Stimulated activated CD4-positive, alpha-beta T cell treated with anti-CD3 and anti-CD28 coated beads, Interleukin-1b, Interleukin-23, amount 100 ng/mL, for 48 hours (primary cell): ENCODE measurements at regions not wholly inside any gene's neighbourhood (a gene's known extent, or its start where the extent isn't known, plus 50 kb on each side); places are given as distances from the start of the nearest gene placed in this dataset.
"Not testable (repeated sequence)": the region's sequence is repeated elsewhere in the genome, so short reads cannot be mapped to it uniquely, and the experiment has no call there.

Experiments used
- DNase-seq: peaks from one replicate; pipeline ENCODE4 v3.0.0-alpha.2; 2020

DNA sequence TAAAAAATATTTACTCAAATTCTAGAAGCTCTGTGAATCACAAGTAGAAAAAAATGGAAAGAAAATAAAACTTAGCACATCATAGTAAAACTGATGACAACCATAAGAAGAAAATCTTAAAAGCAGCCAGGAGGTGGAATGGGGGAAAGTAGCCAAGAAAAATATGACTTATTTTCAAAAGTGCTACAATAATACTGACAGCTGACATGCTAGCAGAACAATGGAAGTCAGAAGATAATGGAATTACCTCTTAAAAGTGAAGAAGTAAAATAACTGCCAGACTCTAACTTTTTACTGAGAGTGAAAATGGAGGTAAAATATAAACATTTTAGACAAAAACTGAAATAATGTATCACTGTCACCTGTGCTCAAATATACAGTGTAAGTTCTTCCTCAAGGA is 532.2 kb upstream of the SGCD start:
- no peak for DNase-seq

DNA sequence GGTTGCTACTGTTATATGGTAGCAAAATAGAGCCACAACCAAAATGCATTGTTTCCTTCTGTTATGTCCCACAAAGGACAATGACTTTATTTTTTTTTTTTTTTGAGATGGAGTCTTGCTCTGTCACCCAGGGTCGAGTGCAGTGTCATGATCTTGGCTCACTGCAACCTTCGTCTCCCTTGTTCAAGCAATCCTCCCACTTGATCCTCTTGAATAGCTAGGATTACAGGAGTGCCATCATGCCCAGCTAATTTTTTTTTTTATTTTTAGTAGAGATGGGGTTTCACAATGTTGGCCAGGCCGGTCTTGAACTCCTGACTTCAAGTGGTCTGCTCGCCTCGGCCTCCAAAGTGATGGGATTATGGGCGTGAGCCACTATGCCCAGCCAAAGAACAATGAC is 527.7 kb upstream of the SGCD start:
- DNase-seq, result no peak

DNA sequence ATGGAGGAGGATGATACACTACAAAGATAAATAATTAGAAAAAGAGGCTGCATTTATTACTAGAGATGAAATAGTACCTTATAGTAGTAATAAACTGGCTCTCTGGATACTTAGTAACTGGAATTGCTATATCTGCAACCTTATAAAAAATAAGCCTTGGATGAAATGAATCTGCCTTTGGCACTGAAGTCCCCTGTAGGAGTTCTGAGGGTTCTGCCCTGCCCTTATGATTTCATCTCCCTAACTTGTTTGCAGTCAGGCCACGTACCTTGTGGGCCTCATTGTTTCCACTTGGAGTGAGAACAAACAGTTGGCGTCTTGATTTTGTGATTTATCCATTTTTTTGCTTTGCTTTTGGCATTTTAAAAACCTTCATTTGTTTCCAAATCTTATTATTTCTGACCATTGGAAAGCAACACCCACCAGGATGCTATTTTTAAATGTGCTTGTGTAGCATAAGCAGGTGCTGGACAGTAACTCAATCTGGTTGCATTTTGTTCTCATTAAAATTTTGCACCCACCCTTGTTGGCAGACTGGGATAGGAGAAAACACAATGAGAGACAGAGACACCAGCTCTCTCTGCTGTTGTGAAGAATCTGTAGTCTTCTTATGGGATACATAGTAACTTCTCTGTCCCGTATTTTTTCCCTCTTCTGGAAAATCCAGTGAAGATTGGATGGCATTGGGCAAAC is 518.9 kb upstream of the SGCD start:
- no peak for DNase-seq

- no peak for DNase-seq
Measured at GRCh38 chr5:155815248-155815647, 511.7 kb upstream of the SGCD start.

DNA sequence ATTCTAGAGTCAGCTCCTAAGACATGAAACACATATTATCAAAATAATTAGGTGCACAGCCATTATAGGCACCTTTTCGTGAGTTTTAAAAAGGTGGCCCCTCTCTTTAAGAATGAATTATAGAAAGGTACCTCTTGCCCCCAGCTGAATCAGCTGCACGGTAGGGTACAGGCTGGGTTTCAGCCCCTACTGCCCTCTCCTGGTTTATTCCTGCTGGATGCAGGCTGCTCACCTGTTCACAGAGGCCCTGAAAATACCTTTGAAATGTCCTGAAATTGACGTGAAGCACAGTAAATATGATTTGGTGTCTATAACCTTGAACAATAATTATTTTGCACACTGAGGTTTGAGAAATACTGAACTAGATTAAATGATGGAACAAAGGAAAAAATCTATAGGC is 504.8 kb upstream of the SGCD start:
- DNase-seq, result no peak

- no peak for DNase-seq
Measured at GRCh38 chr5:155826611-155827507, 500.1 kb upstream of the SGCD start.

- DNase-seq, result not testable (repeated sequence)
Measured at GRCh38 chr5:155827508-155827815, 499.5 kb upstream of the SGCD start.

DNA sequence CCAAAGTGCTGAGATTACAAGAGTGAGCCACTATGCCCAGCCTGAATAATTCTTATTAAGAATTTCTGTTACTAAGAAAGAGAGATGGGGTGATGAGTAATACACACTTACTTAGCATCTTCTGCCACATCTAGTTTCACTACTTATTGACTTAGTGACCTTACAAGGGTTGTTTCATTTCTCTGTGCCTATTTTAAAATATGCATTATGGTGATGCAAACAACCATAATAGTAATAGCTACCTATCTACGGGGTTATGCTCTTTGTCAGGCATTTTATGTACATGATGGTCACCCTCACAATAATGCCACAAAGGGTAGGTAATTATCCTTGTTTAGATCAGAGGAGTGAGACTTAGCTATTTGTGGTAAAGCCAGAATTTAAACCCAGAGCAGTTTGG is 499.0 kb upstream of the SGCD start:
- DNase-seq, result no peak

- DNase-seq, result no peak
Measured at GRCh38 chr5:155831491-155831890, 495.5 kb upstream of the SGCD start.

GRCh38 chr5:155833287-155833686 is 493.7 kb upstream of the SGCD start:
- no peak for DNase-seq

DNA sequence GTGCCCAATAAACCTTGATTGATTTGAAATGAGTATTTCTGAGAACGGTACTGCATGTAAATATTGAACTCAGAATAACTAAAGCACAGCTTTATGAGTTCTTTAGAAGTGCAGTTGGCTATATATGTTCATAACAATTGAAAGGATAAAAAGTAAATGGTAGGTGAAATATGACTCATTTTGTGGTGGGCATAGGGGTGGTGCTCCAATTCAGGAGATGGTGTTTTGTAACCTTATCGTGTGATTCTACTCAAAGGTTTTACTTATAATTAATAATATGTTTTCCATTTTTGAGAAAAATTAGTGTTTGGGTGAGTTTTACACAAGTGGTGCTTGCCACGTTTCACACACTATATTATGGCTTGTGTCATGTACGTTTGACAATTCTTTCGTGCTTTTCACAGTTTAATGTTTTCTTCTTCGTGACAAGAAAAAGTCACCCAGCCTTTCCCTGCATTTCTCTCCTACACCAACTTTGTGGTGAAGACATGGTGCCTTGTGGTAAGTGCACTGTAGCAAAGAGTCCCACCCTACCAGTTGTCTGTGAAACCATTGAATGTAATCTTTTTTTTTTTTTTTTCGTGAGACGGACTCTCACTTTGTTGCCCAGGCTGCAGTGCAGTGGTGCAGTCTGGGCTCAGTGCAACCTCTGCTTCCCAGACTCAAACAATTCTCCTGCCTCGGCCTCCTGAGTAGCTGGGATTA is 492.5 kb upstream of the SGCD start:
- DNase-seq, result no peak

- DNase-seq, result no peak
Measured at GRCh38 chr5:155836089-155836803, 490.7 kb upstream of the SGCD start.

- DNase-seq, result no peak
Measured at GRCh38 chr5:155838394-155838793, 488.6 kb upstream of the SGCD start.

DNA sequence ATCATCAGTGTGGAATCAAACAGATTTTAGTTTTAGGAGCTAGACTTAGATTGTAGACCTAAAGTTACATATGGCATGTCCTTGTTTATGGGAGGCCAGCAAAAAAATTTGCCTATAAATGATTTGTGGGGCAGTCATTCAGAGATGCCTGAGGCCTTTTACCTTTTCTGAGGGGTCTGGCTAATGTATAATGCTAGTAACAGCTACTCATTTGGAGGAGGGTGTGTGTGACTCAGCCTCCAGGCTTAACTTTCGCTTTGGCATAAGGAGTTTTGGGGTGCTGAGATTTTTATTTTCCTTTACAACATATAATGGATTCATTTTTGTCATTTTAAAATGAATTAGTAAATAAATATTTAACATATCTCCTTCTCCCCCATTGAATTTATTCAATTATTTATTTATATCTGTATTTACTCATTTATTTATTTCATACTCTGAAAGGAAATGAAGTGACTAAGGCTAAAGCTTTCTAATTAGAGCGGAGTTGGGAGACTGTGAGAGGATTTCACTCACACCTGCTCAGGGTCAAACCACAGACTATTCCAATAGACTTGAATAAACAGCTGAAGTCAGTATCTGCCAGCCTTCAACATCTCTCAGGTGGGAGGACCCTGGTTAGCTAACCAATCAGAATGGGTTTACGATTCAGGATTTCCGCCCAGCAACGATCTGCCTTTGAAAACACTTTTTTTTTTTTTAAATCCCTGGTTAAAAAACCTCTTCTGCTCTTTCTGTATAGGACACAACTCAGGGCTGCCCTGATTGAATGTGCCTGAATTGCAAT is 487.5 kb upstream of the SGCD start:
- DNase-seq, result no peak

- no peak for DNase-seq
Measured at GRCh38 chr5:155844542-155844941, 482.4 kb upstream of the SGCD start.

- no peak for DNase-seq
Measured at GRCh38 chr5:155850370-155850769, 476.6 kb upstream of the SGCD start.

DNA sequence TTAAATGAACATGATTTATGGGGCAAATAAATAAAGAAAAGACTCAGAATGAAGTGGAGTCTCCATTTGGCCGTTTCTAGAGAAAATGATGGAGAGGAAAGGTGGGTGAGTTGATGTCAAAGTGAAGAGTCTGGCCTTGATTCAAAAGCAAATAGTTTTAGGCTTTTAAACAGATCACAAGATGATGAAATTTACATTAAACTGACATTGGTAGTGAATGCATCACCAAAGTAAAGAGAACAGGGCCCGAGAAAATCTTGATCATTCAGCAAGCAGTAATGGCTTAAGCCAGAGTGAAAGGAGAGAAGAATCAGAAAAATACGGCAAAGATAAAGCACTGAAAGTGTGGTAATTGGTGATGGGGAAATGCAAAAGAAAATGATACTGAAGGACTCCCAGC is 460.0 kb upstream of the SGCD start:
- no peak for DNase-seq

GRCh38 chr5:155867522-155868088 is 459.4 kb upstream of the SGCD start:
- DNase-seq, result no peak

GRCh38 chr5:155870636-155871035 is 456.3 kb upstream of the SGCD start:
- DNase-seq, result no peak

GRCh38 chr5:155871623-155872022 is 455.3 kb upstream of the SGCD start:
- DNase-seq, result no peak

DNA sequence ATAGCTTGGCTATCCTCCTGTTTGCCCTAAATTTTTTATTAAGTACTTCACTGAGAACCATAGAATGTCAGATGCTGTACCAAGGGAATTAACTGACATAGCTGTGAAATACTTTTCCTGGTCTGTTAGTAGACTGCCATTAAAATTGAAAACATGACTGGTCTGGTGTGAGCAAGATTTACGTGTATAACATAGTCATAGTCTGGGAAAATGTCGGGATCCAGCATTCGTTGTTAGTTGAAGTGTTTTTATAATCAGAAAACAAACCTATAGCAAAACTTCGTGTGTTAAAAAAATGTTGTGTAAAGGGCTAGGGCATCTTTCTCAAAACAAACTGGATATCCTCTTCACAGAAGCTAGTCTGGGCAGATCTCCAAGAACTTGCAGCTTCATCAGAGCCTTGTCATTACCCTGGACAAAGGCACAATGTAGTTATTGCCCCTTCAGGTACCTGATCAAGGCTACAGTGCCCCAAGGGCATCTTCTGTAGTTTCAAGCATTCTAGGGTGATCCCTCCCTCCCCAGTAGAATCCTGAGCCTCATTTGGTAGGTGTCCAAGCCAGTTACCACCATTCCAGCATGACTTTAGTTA is 454.2 kb upstream of the SGCD start:
- no peak for DNase-seq
